Adrenal gland (tissue), 5 donors: ENCODE measurements at regions not wholly inside any gene's neighbourhood (a gene's known extent, or its start where the extent isn't known, plus 50 kb on each side); places are given as distances from the start of the nearest gene placed in this dataset.

Experiments
- CTCF ChIP-seq, 6 experiments: fragments of 450-650 bp in 4 of 6; fragments of 200-600 bp in 2 of 6; sonication (generic) in 1 of 6; IDR thresholded peaks; 1 replicate in 5 of 6; 2 replicates in 1 of 6; pipeline versions ENCODE4 v1.5.1 to v1.8.0; 2016 to 2021; ENCODE audit warnings: antibody characterized with exemption in 6 of 6, mild to moderate bottlenecking in 2 of 6, moderate library complexity in 1 of 6
- POLR2A ChIP-seq, 2 donors: fragments of 450-650 bp; IDR thresholded peaks; one replicate each; pipeline ENCODE4 v1.6.1; 2017; ENCODE audit warnings: antibody characterized with exemption in 2 of 2, mild to moderate bottlenecking in 2 of 2, moderate library complexity in 1 of 2
- donor health status: DM: no; HTN: no; CAD: no.

- TF ChIP-seq POLR2A (IDR thresholded peaks at IDR 0.05) (no peak), CTCF (IDR thresholded peaks at IDR 0.05) (no peak)
These were observed 367.3 kb upstream of the IMPG1 start for GRCh38 chr6:76439811-76440210.
